ENCODE measurements at regions not wholly inside any gene's neighbourhood (a gene's known extent, or its start where the extent isn't known, plus 50 kb on each side); places are given as distances from the start of the nearest gene placed in this dataset.

- TF ChIP-seq POLR2A (IDR thresholded peaks at IDR 0.05), result no peak
- TF ChIP-seq, protein P1, sequence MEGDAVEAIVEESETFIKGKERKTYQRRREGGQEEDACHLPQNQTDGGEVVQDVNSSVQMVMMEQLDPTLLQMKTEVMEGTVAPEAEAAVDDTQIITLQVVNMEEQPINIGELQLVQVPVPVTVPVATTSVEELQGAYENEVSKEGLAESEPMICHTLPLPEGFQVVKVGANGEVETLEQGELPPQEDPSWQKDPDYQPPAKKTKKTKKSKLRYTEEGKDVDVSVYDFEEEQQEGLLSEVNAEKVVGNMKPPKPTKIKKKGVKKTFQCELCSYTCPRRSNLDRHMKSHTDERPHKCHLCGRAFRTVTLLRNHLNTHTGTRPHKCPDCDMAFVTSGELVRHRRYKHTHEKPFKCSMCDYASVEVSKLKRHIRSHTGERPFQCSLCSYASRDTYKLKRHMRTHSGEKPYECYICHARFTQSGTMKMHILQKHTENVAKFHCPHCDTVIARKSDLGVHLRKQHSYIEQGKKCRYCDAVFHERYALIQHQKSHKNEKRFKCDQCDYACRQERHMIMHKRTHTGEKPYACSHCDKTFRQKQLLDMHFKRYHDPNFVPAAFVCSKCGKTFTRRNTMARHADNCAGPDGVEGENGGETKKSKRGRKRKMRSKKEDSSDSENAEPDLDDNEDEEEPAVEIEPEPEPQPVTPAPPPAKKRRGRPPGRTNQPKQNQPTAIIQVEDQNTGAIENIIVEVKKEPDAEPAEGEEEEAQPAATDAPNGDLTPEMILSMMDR (IDR thresholded peaks at IDR 0.05), result no peak
Observed at GRCh38 chr3:177750436-177750835, 553.2 kb upstream of the TBL1XR1 start.

Data from thyroid gland (tissue), 4 donors.